ENCODE measurements at regions not wholly inside any gene's neighbourhood (a gene's known extent, or its start where the extent isn't known, plus 50 kb on each side); places are given as distances from the start of the nearest gene placed in this dataset.

DNA sequence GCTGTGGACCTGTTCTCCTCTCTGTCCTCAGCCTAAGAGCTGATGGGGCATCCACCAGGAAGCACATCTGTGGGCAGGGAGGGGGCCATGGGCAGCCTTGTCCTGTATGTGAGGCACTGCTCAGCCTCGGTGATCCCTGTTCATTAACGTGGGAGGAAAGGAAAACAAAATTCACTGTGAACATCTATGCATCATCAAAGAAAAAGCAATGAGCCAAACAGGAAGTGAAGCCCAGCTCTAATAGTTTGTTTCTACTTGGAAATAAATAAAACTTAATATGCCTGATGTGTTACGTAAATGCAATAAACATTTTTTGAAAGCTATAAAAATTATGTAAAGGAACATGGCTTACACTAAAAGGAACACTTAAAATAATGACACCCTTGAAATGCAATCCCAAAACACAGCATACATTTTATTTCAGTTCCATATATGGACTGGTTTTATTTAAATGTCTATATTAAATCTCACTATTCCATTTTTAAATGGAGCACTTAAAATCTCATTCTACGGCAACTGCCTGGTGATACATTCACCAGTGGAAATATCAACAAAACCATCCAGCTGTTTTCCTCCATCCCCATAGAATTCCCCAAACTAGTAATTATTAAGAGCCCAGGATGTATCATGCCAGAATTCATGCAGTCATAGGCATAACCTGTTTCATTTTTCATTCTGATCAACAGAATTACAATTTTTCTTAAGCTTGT lies 78.3 kb downstream of the ZNF280B start:
- H3K9ac ChIP-seq (ENCODE audit: low read depth, low read length), result no peak overlapping the region
- H3K4me3 ChIP-seq (ENCODE audit: insufficient read depth, low read depth, low read length), result no peak overlapping the region
- no peaks in the 10 kb centered on the region for H4K20me1 ChIP-seq (ENCODE audit: insufficient read depth, low read length)
- DNase-seq (no peak), ATAC-seq (ENCODE audit: low read depth) (no peak)
- no peak overlapping the region for H4K5ac ChIP-seq (ENCODE audit: low read depth, low read length)
- H3K27me3 ChIP-seq (ENCODE audit: control insufficient read depth, insufficient read depth, low read length), result peaks cover 20% of the 10 kb centered on the region
- no peak overlapping the region for H2BK15ac ChIP-seq (ENCODE audit: low read depth, low read length)
- H3K36me3 ChIP-seq (ENCODE audit: control insufficient read depth, insufficient read depth, low read length), result no peaks in the 10 kb centered on the region
- no peak overlapping the region for H3K14ac ChIP-seq (replicated peaks; ENCODE audit: low read depth, low read length)
- H3K56ac ChIP-seq (ENCODE audit: extremely low read depth, insufficient read depth, low read length), result no peak overlapping the region
- no peaks in the 10 kb centered on the region for H3K9me1 ChIP-seq (ENCODE audit: insufficient read depth, low read length)
- H3K18ac ChIP-seq (ENCODE audit: low read depth, low read length), result no peak overlapping the region
- no CpG with 5 or more reads among the region's 4 CpGs for WGBS, 2 experiments (ENCODE audit: extremely low coverage in 2 of 2, insufficient read length in 1 of 2)
- no peak overlapping the region for H2AK9ac ChIP-seq (replicated peaks; ENCODE audit: low read depth, low read length, poor library complexity)
- H4K91ac ChIP-seq (ENCODE audit: insufficient read depth, low read depth, low read length), result no peak overlapping the region
- in situ Hi-C loops (cut with MboI; ENCODE audit: low sequenced_read_pairs), result no loop called here
- no peak overlapping the region for H2AK5ac ChIP-seq (ENCODE audit: low read depth, low read length)
- H3K79me1 ChIP-seq (ENCODE audit: low read depth in 1 of 2, low read length in 2 of 2), result no peaks in the 10 kb centered on the region
- no peak overlapping the region for H2BK5ac ChIP-seq (ENCODE audit: low read depth, low read length, poor library complexity, severe bottlenecking)
- H2BK20ac ChIP-seq (ENCODE audit: low read depth, low read length), result no peak overlapping the region
- H3K4ac ChIP-seq (ENCODE audit: low read depth, low read length), result no peak overlapping the region
- dilution Hi-C loops (cut with HindIII; ENCODE audit: low sequenced_read_pairs, unreplicated experiment), result no loop called here
- no peak overlapping the region for H3K27ac ChIP-seq (ENCODE audit: insufficient read depth, low read length)
- no peaks in the 10 kb centered on the region for H3K4me1 ChIP-seq (ENCODE audit: control insufficient read depth, insufficient read depth, low read length)
- TF ChIP-seq, protein P1, sequence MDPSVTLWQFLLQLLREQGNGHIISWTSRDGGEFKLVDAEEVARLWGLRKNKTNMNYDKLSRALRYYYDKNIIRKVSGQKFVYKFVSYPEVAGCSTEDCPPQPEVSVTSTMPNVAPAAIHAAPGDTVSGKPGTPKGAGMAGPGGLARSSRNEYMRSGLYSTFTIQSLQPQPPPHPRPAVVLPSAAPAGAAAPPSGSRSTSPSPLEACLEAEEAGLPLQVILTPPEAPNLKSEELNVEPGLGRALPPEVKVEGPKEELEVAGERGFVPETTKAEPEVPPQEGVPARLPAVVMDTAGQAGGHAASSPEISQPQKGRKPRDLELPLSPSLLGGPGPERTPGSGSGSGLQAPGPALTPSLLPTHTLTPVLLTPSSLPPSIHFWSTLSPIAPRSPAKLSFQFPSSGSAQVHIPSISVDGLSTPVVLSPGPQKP (IDR thresholded peaks at IDR 0.05; ENCODE audit: borderline replicate concordance, low read depth, low read length), result no peak
- TF ChIP-seq CHD1 (IDR thresholded peaks at IDR 0.05; ENCODE audit: low read depth, low read length) (no peak), USF2 (IDR thresholded peaks at IDR 0.05; ENCODE audit: low read depth, low read length) (no peak), RFX5 (IDR thresholded peaks at IDR 0.05; ENCODE audit: low read depth, low read length) (no peak), CEBPB (IDR thresholded peaks at IDR 0.05; ENCODE audit: low read depth, low read length) (no peak), MAFK (IDR thresholded peaks at IDR 0.05; ENCODE audit: low read depth, low read length) (no peak), MAZ (IDR thresholded peaks at IDR 0.05; ENCODE audit: borderline replicate concordance, low read depth, low read length) (no peak), SMC3 (IDR thresholded peaks at IDR 0.05; ENCODE audit: low read depth, low read length) (no peak), MXI1 (IDR thresholded peaks at IDR 0.05; ENCODE audit: borderline replicate concordance, low read depth, low read length) (no peak), BHLHE40 (IDR thresholded peaks at IDR 0.05; ENCODE audit: low read depth, low read length) (no peak), NFE2L2 (IDR thresholded peaks at IDR 0.05; ENCODE audit: low read depth, low read length) (no peak), RCOR1 (IDR thresholded peaks at IDR 0.05; ENCODE audit: insufficient replicate concordance, low read length) (no peak), RAD21 (IDR thresholded peaks at IDR 0.05; ENCODE audit: low read length) (no peak), FOS (IDR thresholded peaks at IDR 0.05; ENCODE audit: low read depth, low read length) (no peak)
- TF ChIP-seq, protein P2, sequence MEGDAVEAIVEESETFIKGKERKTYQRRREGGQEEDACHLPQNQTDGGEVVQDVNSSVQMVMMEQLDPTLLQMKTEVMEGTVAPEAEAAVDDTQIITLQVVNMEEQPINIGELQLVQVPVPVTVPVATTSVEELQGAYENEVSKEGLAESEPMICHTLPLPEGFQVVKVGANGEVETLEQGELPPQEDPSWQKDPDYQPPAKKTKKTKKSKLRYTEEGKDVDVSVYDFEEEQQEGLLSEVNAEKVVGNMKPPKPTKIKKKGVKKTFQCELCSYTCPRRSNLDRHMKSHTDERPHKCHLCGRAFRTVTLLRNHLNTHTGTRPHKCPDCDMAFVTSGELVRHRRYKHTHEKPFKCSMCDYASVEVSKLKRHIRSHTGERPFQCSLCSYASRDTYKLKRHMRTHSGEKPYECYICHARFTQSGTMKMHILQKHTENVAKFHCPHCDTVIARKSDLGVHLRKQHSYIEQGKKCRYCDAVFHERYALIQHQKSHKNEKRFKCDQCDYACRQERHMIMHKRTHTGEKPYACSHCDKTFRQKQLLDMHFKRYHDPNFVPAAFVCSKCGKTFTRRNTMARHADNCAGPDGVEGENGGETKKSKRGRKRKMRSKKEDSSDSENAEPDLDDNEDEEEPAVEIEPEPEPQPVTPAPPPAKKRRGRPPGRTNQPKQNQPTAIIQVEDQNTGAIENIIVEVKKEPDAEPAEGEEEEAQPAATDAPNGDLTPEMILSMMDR (conservative IDR thresholded peaks at IDR 0.05; ENCODE audit: low read depth, low read length), result no peak
- H2BK120ac ChIP-seq (ENCODE audit: low read depth, low read length), result no peak overlapping the region
- BruUV-seq (replicated peaks), result no TSS peak
- intact Hi-C loops (cut with micrococcal nuclease), result no loop called here
- no peaks in the 10 kb centered on the region for H3K9me3 ChIP-seq (ENCODE audit: control insufficient read depth, insufficient read depth, low read length)
- H4K8ac ChIP-seq (ENCODE audit: low read depth in 2 of 2, low read length in 2 of 2), result no peak overlapping the region
- CTCF ChIA-PET, result interaction anchor here (0.6 to 2.6 kb wide), 2 partner anchors 8 to 134 kb away, joined by 3 to 17 read pairs; no protein-coding TSS in a partner anchor
- no peak overlapping the region for H2AFZ ChIP-seq (replicated peaks; ENCODE audit: low read length, poor library complexity)
- POLR2A ChIA-PET (ENCODE audit: unreplicated experiment), result no interaction called here
- no peak overlapping the region for H3K23ac ChIP-seq (ENCODE audit: low read depth, low read length)
- no peak overlapping the region for H3K4me2 ChIP-seq (ENCODE audit: low read depth, low read length)

Data from IMR-90 (cell line).